A549 (cell line): ENCODE measurements at regions not wholly inside any gene's neighbourhood (a gene's known extent, or its start where the extent isn't known, plus 50 kb on each side); places are given as distances from the start of the nearest gene placed in this dataset.

Experiments
- TF ChIP-seq, protein P1 (sequence below): fragments of >200 bp; sonication (Bioruptor Twin); formaldehyde crosslinking; IDR thresholded peaks from 3 replicates; pipeline ENCODE4 v1.5.1; 2016
- TF ChIP-seq, protein P2 (sequence below): IDR thresholded peaks from 2 replicates; pipeline ENCODE4 v1.6.1; 2012

DNA sequence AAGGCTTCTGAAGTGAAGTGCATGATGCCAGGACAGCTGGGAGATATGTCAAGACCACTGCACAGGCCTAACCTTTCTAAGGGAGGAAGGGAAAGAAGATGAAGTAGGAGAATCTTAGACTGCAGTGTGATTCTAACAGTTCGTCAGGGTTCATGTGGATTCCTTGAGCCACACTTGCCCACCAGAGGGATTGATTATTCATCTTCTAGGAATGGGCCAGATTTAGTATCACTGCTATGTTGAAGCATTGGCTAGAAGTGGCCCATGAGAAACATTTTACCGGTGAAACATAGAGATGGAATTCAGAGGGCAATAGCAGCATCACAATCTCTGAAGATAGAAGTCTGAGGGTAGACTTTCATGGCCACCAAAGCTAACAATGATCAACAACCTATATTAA lies 550.8 kb upstream of the SLITRK1 start:
- TF ChIP-seq, protein P1, sequence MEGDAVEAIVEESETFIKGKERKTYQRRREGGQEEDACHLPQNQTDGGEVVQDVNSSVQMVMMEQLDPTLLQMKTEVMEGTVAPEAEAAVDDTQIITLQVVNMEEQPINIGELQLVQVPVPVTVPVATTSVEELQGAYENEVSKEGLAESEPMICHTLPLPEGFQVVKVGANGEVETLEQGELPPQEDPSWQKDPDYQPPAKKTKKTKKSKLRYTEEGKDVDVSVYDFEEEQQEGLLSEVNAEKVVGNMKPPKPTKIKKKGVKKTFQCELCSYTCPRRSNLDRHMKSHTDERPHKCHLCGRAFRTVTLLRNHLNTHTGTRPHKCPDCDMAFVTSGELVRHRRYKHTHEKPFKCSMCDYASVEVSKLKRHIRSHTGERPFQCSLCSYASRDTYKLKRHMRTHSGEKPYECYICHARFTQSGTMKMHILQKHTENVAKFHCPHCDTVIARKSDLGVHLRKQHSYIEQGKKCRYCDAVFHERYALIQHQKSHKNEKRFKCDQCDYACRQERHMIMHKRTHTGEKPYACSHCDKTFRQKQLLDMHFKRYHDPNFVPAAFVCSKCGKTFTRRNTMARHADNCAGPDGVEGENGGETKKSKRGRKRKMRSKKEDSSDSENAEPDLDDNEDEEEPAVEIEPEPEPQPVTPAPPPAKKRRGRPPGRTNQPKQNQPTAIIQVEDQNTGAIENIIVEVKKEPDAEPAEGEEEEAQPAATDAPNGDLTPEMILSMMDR = no peak
- TF ChIP-seq, protein P2, sequence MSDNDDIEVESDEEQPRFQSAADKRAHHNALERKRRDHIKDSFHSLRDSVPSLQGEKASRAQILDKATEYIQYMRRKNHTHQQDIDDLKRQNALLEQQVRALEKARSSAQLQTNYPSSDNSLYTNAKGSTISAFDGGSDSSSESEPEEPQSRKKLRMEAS = no peak
